GM21390 (cell line): ENCODE measurements at regions not wholly inside any gene's neighbourhood (a gene's known extent, or its start where the extent isn't known, plus 50 kb on each side); places are given as distances from the start of the nearest gene placed in this dataset.
"Not testable (repeated sequence)": the region's sequence is repeated elsewhere in the genome, so short reads cannot be mapped to it uniquely, and the experiment has no call there.

Experiments
- ATAC-seq: cut with Tn5 transposase; IDR thresholded peaks from one replicate; pipeline ENCODE4 v1.9.1; 2021; ENCODE audit not compliant: unreplicated experiment

DNA sequence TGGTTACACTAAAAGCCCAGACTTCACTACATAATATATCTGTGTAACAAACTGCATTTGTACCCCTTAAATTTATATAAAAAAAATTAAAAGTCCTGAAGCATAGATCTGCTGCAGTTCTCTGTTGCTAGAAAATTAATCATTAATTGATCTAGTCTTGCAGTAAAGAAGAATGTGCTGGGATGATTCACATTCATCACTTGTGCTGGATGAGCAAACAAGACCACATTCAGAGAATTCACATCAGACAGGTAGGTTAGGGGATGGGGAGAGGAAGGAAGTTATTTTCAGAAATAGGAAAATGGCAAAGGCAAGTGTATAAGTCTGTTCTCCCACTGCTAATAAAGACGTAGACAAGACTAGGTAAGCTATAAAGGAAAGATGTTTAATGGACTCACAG, 1019.0 kb downstream of the KCNMA1 start:
- ATAC-seq = no peak

DNA sequence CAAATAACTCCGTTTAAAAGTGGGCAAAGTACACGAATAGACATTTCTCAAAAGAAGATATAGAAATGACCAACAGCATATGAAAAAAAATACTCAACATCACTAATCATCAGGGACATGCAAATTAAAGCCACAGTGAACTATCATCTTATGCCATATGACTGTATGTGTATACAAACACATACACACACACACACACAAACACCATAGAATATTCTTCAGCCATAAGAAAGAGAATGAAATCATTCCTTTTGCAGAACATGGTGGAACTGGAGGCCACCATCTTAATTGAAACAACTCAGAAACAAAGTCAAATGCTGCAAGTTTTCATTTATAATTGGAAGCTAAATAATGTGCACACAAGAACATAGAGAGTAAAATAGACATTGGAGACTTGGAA, 1019.4 kb downstream of the KCNMA1 start:
- no peak for ATAC-seq

- ATAC-seq = not testable (repeated sequence)
Observed at GRCh38 chr10:76616666-76617065, 1020.9 kb downstream of the KCNMA1 start.

GRCh38 chr10:76615049-76615448, 1022.6 kb downstream of the KCNMA1 start:
- no peak for ATAC-seq
